ENCODE measurements at regions not wholly inside any gene's neighbourhood (a gene's known extent, or its start where the extent isn't known, plus 50 kb on each side); places are given as distances from the start of the nearest gene placed in this dataset.

DNA sequence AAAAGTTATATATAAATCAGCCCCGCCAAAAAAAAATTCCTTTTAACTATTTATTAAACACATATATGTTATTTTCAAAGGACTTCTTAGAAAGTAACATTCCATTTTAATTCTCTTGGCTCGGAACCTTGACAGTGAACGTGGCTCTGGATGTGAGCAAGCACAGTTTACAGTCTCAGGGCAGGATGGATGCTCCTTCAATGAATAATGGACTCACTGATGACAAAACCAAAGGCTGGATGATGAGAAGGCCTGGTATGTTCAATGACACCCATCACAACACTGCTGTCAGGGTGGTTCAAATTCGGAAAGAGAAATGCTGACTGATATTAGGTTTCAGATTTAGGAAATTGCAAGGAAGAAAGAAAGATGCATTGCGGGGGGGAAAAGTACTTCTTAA is 148.8 kb downstream of the SIPA1L2 start:
- TF ChIP-seq, protein P1, sequence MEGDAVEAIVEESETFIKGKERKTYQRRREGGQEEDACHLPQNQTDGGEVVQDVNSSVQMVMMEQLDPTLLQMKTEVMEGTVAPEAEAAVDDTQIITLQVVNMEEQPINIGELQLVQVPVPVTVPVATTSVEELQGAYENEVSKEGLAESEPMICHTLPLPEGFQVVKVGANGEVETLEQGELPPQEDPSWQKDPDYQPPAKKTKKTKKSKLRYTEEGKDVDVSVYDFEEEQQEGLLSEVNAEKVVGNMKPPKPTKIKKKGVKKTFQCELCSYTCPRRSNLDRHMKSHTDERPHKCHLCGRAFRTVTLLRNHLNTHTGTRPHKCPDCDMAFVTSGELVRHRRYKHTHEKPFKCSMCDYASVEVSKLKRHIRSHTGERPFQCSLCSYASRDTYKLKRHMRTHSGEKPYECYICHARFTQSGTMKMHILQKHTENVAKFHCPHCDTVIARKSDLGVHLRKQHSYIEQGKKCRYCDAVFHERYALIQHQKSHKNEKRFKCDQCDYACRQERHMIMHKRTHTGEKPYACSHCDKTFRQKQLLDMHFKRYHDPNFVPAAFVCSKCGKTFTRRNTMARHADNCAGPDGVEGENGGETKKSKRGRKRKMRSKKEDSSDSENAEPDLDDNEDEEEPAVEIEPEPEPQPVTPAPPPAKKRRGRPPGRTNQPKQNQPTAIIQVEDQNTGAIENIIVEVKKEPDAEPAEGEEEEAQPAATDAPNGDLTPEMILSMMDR (IDR thresholded peaks at IDR 0.05) = no peak
- no peak for TF ChIP-seq ZFX (IDR thresholded peaks at IDR 0.05; ENCODE audit: borderline replicate concordance)

All from 22Rv1 (cell line).